C4-2B (cell line): ENCODE measurements at regions not wholly inside any gene's neighbourhood (a gene's known extent, or its start where the extent isn't known, plus 50 kb on each side); places are given as distances from the start of the nearest gene placed in this dataset.

Experiments
- CTCF ChIP-seq: fragments of 450-650 bp; conservative IDR thresholded peaks from 2 replicates; pipeline ENCODE4 v1.5.1; 2017; ENCODE audit warnings: mild to moderate bottlenecking
- ZFX ChIP-seq: fragments of 450-650 bp; IDR thresholded peaks from 2 replicates; pipeline ENCODE4 v1.6.1; 2017

DNA sequence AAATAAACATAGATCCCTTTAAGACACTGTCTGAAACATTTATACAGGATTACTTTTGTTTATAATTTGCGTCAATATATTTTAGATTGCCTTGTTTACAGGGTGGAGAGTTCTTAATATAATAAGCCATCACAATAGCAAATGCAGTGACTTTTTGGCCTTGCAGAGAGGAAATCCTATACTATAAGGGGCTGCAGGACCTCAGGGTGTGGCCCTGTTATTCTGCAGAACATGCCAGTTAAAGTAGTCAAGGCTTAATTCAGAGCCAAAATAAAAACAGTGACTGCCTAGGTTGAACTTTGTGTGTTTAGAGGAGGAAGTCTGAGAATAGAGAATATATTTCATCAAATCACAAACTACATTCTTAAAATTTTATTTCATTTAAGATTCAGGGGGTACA, 381.6 kb downstream of the DUSP6 start:
- TF ChIP-seq CTCF (no peak), ZFX (no peak)
